IMR-90 (cell line): ENCODE measurements at regions not wholly inside any gene's neighbourhood (a gene's known extent, or its start where the extent isn't known, plus 50 kb on each side); places are given as distances from the start of the nearest gene placed in this dataset.

Source experiments
- ATAC-seq: fragments of 200-7000 bp; cut with Tn5 transposase; 2 replicates; pipeline ENCODE4 v1.9.1; 2020; ENCODE audit warnings: low read depth, mild to moderate bottlenecking, moderate library complexity
- BruUV-seq: library from RNA; stranded (reverse); fragments of 400-500 nt; replicated peaks from 2 replicates; lab custom pipeline; 2021; lab: Mats Ljungman, UMichigan
- CTCF ChIA-PET: fragments of 300-600 bp; formaldehyde crosslinking; extraction: SDS; loops from one replicate; lab custom pipeline; 2021; ENCODE audit warnings: antibody characterized with exemption; lab: Yijun Ruan, JAX
- POLR2A ChIA-PET: fragments of 300-600 bp; sonication (Branson Sonifier 250); formaldehyde crosslinking; loops from one replicate; lab custom pipeline; 2022; ENCODE audit warnings: antibody characterized with exemption; ENCODE audit not compliant: unreplicated experiment; lab: Charles Lee
- DNase-seq: peaks from one replicate; pipeline ENCODE4 v3.0.0; 2013
- H2AFZ ChIP-seq: replicated peaks from 2 replicates; pipeline ENCODE3; 2013; ENCODE audit warnings: low read length, mild to moderate bottlenecking; ENCODE audit not compliant: poor library complexity
- H2AK5ac ChIP-seq: 2 replicates; pipeline ENCODE4 v1.6.1; 2013; ENCODE audit warnings: low read depth, low read length, inconsistent platforms
- H2AK9ac ChIP-seq: replicated peaks from 2 replicates; pipeline ENCODE3; 2013; ENCODE audit warnings: mild to moderate bottlenecking, low read depth, low read length, moderate library complexity; ENCODE audit not compliant: poor library complexity
- H2BK120ac ChIP-seq: 2 replicates; pipeline ENCODE4 v1.6.1; 2013; ENCODE audit warnings: low read depth, low read length, inconsistent platforms
- H2BK15ac ChIP-seq: 3 replicates; pipeline ENCODE4 v1.6.1; 2013; ENCODE audit warnings: low read depth, low read length, inconsistent platforms
- H2BK20ac ChIP-seq: 2 replicates; pipeline ENCODE4 v1.6.1; 2013; ENCODE audit warnings: low read depth, mild to moderate bottlenecking, inconsistent platforms, low read length, moderate library complexity
- H2BK5ac ChIP-seq: 2 replicates; pipeline ENCODE4 v1.6.1; 2013; ENCODE audit warnings: mild to moderate bottlenecking, low read depth, low read length, inconsistent platforms; ENCODE audit not compliant: poor library complexity, severe bottlenecking
- H3K14ac ChIP-seq: replicated peaks from 2 replicates; pipeline ENCODE4 v1.6.1; 2013; ENCODE audit warnings: low read depth, low read length, inconsistent platforms
- H3K18ac ChIP-seq: 2 replicates; pipeline ENCODE4 v1.6.1; 2013; ENCODE audit warnings: low read depth, low read length, control low read depth
- H3K23ac ChIP-seq: 2 replicates; pipeline ENCODE4 v1.6.1; 2013; ENCODE audit warnings: low read depth, low read length, inconsistent platforms
- H3K27ac ChIP-seq: 2 replicates; pipeline ENCODE4 v1.5.1; 2013; ENCODE audit warnings: mild to moderate bottlenecking, control low read depth, low read length; ENCODE audit not compliant: insufficient read depth
- H3K27me3 ChIP-seq: 2 replicates; pipeline ENCODE4 v1.6.1; 2013; ENCODE audit warnings: low read length; ENCODE audit not compliant: control insufficient read depth, insufficient read depth
- H3K36me3 ChIP-seq: 2 replicates; pipeline ENCODE4 v1.6.1; 2013; ENCODE audit warnings: low read length, mixed read lengths; ENCODE audit not compliant: control insufficient read depth, insufficient read depth
- H3K4ac ChIP-seq: 2 replicates; pipeline ENCODE4 v1.6.1; 2013; ENCODE audit warnings: low read depth, low read length, inconsistent platforms
- H3K4me1 ChIP-seq: 2 replicates; pipeline ENCODE4 v1.6.1; 2013; ENCODE audit warnings: low read length, mixed read lengths; ENCODE audit not compliant: control insufficient read depth, insufficient read depth
- H3K4me2 ChIP-seq: 2 replicates; pipeline ENCODE4 v1.6.1; 2013; ENCODE audit warnings: low read depth, mild to moderate bottlenecking, control low read depth, low read length, moderate library complexity
- H3K4me3 ChIP-seq: 2 replicates; pipeline ENCODE4 v1.5.1; 2013; ENCODE audit warnings: low read depth, mild to moderate bottlenecking, control low read depth, low read length, moderate library complexity; ENCODE audit not compliant: insufficient read depth
- H3K56ac ChIP-seq: 2 replicates; pipeline ENCODE4 v1.6.1; 2013; ENCODE audit warnings: low read length, inconsistent platforms; ENCODE audit not compliant: insufficient read depth; ENCODE audit errors: extremely low read depth
- H3K79me1 ChIP-seq, 2 experiments: 2 replicates each; pipeline ENCODE4 v1.6.1; 2013; ENCODE audit warnings: low read length in 2 of 2, inconsistent platforms in 1 of 2, low read depth in 1 of 2
- H3K9ac ChIP-seq: 2 replicates; pipeline ENCODE4 v1.6.1; 2013; ENCODE audit warnings: low read depth, low read length, control low read depth
- H3K9me1 ChIP-seq: 2 replicates; pipeline ENCODE4 v1.6.1; 2013; ENCODE audit warnings: low read length, inconsistent platforms; ENCODE audit not compliant: insufficient read depth
- H3K9me3 ChIP-seq: 2 replicates; pipeline ENCODE4 v1.6.1; 2013; ENCODE audit warnings: low read length; ENCODE audit not compliant: control insufficient read depth, insufficient read depth
- H4K20me1 ChIP-seq: 2 replicates; pipeline ENCODE4 v1.6.1; 2013; ENCODE audit warnings: low read length, inconsistent platforms; ENCODE audit not compliant: insufficient read depth
- H4K5ac ChIP-seq: 2 replicates; pipeline ENCODE4 v1.6.1; 2013; ENCODE audit warnings: mild to moderate bottlenecking, low read depth, low read length, control low read depth
- H4K8ac ChIP-seq, 2 experiments: 2 replicates each; pipeline ENCODE4 v1.6.1; 2013; ENCODE audit warnings: low read depth in 2 of 2, low read length in 2 of 2, control low read depth in 1 of 2, inconsistent platforms in 1 of 2
- H4K91ac ChIP-seq: 2 replicates; pipeline ENCODE4 v1.6.1; 2013; ENCODE audit warnings: low read depth, low read length, inconsistent platforms; ENCODE audit not compliant: insufficient read depth
- BHLHE40 ChIP-seq: fragments of 150-350 bp; IDR thresholded peaks from 2 replicates; pipeline ENCODE4 v1.6.1; 2016; ENCODE audit warnings: mild to moderate bottlenecking, low read depth, low read length
- CEBPB ChIP-seq: IDR thresholded peaks from 2 replicates; pipeline ENCODE4 v1.6.1; 2012; ENCODE audit warnings: low read depth, low read length, improper control_type of control experiment
- CHD1 ChIP-seq: IDR thresholded peaks from 2 replicates; pipeline ENCODE4 v1.6.1; 2012; ENCODE audit warnings: low read depth, low read length, improper control_type of control experiment
- CTCF ChIP-seq: conservative IDR thresholded peaks from 2 replicates; pipeline ENCODE4 v1.5.1; 2012; ENCODE audit warnings: mild to moderate bottlenecking, low read depth, low read length, improper control_type of control experiment
- MAFK ChIP-seq: IDR thresholded peaks from 2 replicates; pipeline ENCODE4 v1.6.1; 2012; ENCODE audit warnings: low read depth, low read length, improper control_type of control experiment
- RAD21 ChIP-seq: IDR thresholded peaks from 2 replicates; pipeline ENCODE4 v1.6.1; 2012; ENCODE audit warnings: low read length, improper control_type of control experiment
- RCOR1 ChIP-seq: IDR thresholded peaks from 2 replicates; pipeline ENCODE4 v1.6.1; 2012; ENCODE audit warnings: mild to moderate bottlenecking, low read length, improper control_type of control experiment; ENCODE audit not compliant: insufficient replicate concordance
- USF2 ChIP-seq: fragments of 150-350 bp; IDR thresholded peaks from 2 replicates; pipeline ENCODE4 v1.6.1; 2017; ENCODE audit warnings: mild to moderate bottlenecking, antibody characterized with exemption, low read length, low read depth
- WGBS, 2 experiments: methylation state at CpG; one replicate each; pipeline versions ENCODE4 v1.1.5 to v1.1.7; 2013; ENCODE audit warnings: missing lambda C conversion rate in 2 of 2; ENCODE audit not compliant: insufficient read length in 1 of 2; ENCODE audit errors: extremely low coverage in 2 of 2; 5-methylcytosine and 5-hydroxymethylcytosine counted together
- dilution Hi-C: fragments of 300-500 bp; cut with HindIII; formaldehyde crosslinking; loops from one replicate; pipeline ENCODE4 v1.14.3; 2018; ENCODE audit warnings: low sequenced_read_pairs; ENCODE audit not compliant: unreplicated experiment
- in situ Hi-C: fragments of 300-500 bp; cut with MboI; formaldehyde crosslinking; loops from 3 replicates; pipeline ENCODE4 v1.14.3; 2019; ENCODE audit warnings: low sequenced_read_pairs, inconsistent platforms, mixed read lengths
- intact Hi-C: fragments of 100-400 bp; cut with micrococcal nuclease; formaldehyde crosslinking; loops from 2 replicates; pipeline ENCODE4 v1.10.0; 2022

GRCh38 chr22:34427841-34428240 is 507.6 kb upstream of the LARGE1 start:
- no peak overlapping the region for H2AFZ ChIP-seq
- no peak for TF ChIP-seq CHD1
- TF ChIP-seq RAD21, result no peak
- peak; percentile 42 for TF ChIP-seq CEBPB
- no peak for TF ChIP-seq RCOR1
- TF ChIP-seq CTCF, result no peak
- no peak for TF ChIP-seq USF2
- peak; percentile 88 for TF ChIP-seq MAFK
- TF ChIP-seq BHLHE40, result no peak
- dilution Hi-C loops, result no loop called here
- H3K4me1 ChIP-seq, result no peaks in the 10 kb centered on the region
- no peak overlapping the region for H2AK5ac ChIP-seq
- no peak overlapping the region for H3K4me3 ChIP-seq
- no peak overlapping the region for H3K4ac ChIP-seq
- ChIA-PET CTCF (no interaction called here), POLR2A (no interaction called here)
- DNase-seq (no peak), ATAC-seq (no peak)
- no peak overlapping the region for H4K91ac ChIP-seq
- no peaks in the 10 kb centered on the region for H3K36me3 ChIP-seq
- no peak overlapping the region for H3K14ac ChIP-seq
- H2BK5ac ChIP-seq, result no peak overlapping the region
- no peak overlapping the region for H2BK20ac ChIP-seq
- no peaks in the 10 kb centered on the region for H3K79me1 ChIP-seq
- no peak overlapping the region for H3K56ac ChIP-seq
- H3K23ac ChIP-seq, result no peak overlapping the region
- no peak overlapping the region for H2BK120ac ChIP-seq
- H3K9me3 ChIP-seq, result peaks cover 21% of the 10 kb centered on the region
- no TSS peak for BruUV-seq
- no CpG with 5 or more reads among the region's 1 CpG for WGBS, 2 experiments
- no peak overlapping the region for H2AK9ac ChIP-seq
- H3K9me1 ChIP-seq, result no peaks in the 10 kb centered on the region
- H4K20me1 ChIP-seq, result no peaks in the 10 kb centered on the region
- intact Hi-C loops, result no loop called here
- H4K8ac ChIP-seq, result no peak overlapping the region
- H3K27me3 ChIP-seq, result no peaks in the 10 kb centered on the region
- in situ Hi-C loops, result no loop called here
- no peak overlapping the region for H2BK15ac ChIP-seq
- H4K5ac ChIP-seq, result no peak overlapping the region
- H3K18ac ChIP-seq, result no peak overlapping the region
- no peak overlapping the region for H3K4me2 ChIP-seq
- H3K27ac ChIP-seq, result no peak overlapping the region
- H3K9ac ChIP-seq, result no peak overlapping the region
